ACC112 (cell line): ENCODE measurements at regions not wholly inside any gene's neighbourhood (a gene's known extent, or its start where the extent isn't known, plus 50 kb on each side); places are given as distances from the start of the nearest gene placed in this dataset.

Source experiments
- H2AFZ ChIP-seq: fragments of 200-600 bp; sonication (generic); one replicate; pipeline ENCODE4 v1.6.0; 2017; ENCODE audit warnings: antibody characterized with exemption, low read length; ENCODE audit not compliant: unreplicated experiment
- H3K27ac ChIP-seq: fragments of 200-600 bp; sonication (generic); 2 replicates; pipeline ENCODE4 v1.5.1; 2014; ENCODE audit warnings: low read depth, mild to moderate bottlenecking, antibody characterized with exemption, low read length, moderate library complexity
- H3K27me3 ChIP-seq: fragments of 200-600 bp; sonication (generic); 2 replicates; pipeline ENCODE4 v1.6.1; 2014; ENCODE audit warnings: mild to moderate bottlenecking, antibody characterized with exemption, low read length, moderate library complexity, mixed read lengths; ENCODE audit not compliant: insufficient read depth
- H3K36me3 ChIP-seq: fragments of 200-600 bp; sonication (generic); 2 replicates; pipeline ENCODE4 v1.6.1; 2016; ENCODE audit warnings: mild to moderate bottlenecking, antibody characterized with exemption, low read length, moderate library complexity, mixed read lengths; ENCODE audit not compliant: insufficient read depth
- H3K4me1 ChIP-seq: fragments of 200-600 bp; sonication (generic); one replicate; pipeline ENCODE4 v1.6.1; 2016; ENCODE audit warnings: low read length, mixed read lengths; ENCODE audit not compliant: insufficient read depth, unreplicated experiment, control insufficient read depth
- H3K4me3 ChIP-seq: fragments of 200-600 bp; sonication (generic); 2 replicates; pipeline ENCODE4 v1.5.1; 2014; ENCODE audit warnings: mild to moderate bottlenecking, low read depth, low read length
- H3K79me2 ChIP-seq: fragments of 200-600 bp; sonication (generic); one replicate; pipeline ENCODE4 v1.6.0; 2016; ENCODE audit warnings: low read length; ENCODE audit not compliant: control insufficient read depth, unreplicated experiment, insufficient read depth

DNA sequence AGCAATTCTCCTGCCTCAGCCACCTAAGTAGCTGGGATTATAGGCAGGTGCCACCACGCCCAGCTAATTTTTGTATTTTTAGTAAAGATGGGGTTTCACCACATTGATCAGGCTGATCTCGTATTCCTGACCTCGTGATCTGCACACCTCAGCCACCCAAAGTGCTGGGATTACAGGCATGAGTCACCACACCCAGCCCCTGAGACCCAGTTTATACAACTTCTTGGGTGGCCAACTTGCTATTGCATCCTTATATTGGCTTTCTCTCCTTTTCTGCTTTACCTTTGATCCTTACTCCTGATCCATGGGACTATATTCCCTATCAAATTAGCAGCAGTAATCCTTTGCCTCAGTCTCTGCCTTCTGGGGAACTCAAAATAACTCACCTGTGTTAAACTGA lies 659.1 kb downstream of the PRELID2 start:
- H3K36me3 ChIP-seq = no peaks in the 10 kb centered on the region
- no peaks in the 10 kb centered on the region for H3K79me2 ChIP-seq
- no peak overlapping the region for H3K27ac ChIP-seq
- no peak overlapping the region for H2AFZ ChIP-seq
- no peaks in the 10 kb centered on the region for H3K4me1 ChIP-seq
- no peak overlapping the region for H3K4me3 ChIP-seq
- no peaks in the 10 kb centered on the region for H3K27me3 ChIP-seq

DNA sequence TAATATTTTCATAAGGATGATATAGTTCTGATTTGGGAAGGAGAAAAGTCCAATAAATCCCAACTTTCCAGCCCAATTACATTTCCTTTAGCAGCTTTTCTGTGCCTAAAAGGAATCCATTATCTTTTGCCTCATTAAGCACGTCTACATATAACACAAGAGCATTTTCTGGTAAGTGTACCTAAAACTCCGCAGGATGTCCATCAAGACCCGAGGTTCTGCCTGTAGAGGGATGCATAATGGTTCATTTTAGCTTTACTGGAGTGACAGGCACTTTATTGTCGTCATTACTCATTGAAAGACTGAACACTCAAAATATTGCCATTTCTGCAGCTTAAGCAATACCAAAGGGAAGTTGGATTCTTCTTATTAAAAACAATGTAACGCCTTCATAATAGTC lies 669.0 kb downstream of the PRELID2 start:
- Histone ChIP-seq H3K4me1 (no peaks in the 10 kb centered on the region), H3K4me3 (no peak overlapping the region), H3K79me2 (no peaks in the 10 kb centered on the region), H3K27me3 (no peaks in the 10 kb centered on the region), H3K27ac (no peak overlapping the region), H3K36me3 (no peaks in the 10 kb centered on the region), H2AFZ (no peak overlapping the region)

GRCh38 chr5:145163876-145164275 lies 671.3 kb downstream of the PRELID2 start:
- Histone ChIP-seq H3K79me2 (no peaks in the 10 kb centered on the region), H3K27me3 (no peaks in the 10 kb centered on the region), H3K4me1 (no peaks in the 10 kb centered on the region), H2AFZ (no peak overlapping the region), H3K36me3 (no peaks in the 10 kb centered on the region), H3K4me3 (no peak overlapping the region), H3K27ac (no peak overlapping the region)

DNA sequence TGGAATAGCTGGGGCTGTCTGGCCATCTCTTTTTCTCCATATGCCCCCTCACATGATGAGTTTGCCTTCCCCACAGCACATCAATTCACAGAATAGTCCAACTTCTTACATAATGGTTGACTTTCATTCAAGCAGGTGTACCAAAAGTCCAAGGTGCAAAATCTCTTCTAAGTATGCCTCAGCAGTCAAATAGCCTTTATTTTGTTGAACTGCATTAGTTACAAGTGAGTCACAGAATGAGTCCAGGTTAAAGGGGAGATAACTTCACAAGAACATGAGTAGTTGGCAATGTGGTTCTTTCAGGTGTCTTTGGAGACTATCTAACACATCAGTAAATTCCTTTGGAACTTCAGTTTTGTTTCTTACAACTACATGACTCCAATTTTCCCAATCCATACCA lies 672.5 kb downstream of the PRELID2 start:
- Histone ChIP-seq H3K4me1 (no peaks in the 10 kb centered on the region), H2AFZ (no peak overlapping the region), H3K27me3 (no peaks in the 10 kb centered on the region), H3K4me3 (no peak overlapping the region), H3K27ac (no peak overlapping the region), H3K79me2 (no peaks in the 10 kb centered on the region), H3K36me3 (no peaks in the 10 kb centered on the region)

- no peak overlapping the region for H3K27ac ChIP-seq
- H3K79me2 ChIP-seq = no peaks in the 10 kb centered on the region
- H3K27me3 ChIP-seq = no peaks in the 10 kb centered on the region
- H2AFZ ChIP-seq = no peak overlapping the region
- no peaks in the 10 kb centered on the region for H3K36me3 ChIP-seq
- no peaks in the 10 kb centered on the region for H3K4me1 ChIP-seq
- H3K4me3 ChIP-seq = no peak overlapping the region
Observed at GRCh38 chr5:145161391-145161790, 673.8 kb downstream of the PRELID2 start.

DNA sequence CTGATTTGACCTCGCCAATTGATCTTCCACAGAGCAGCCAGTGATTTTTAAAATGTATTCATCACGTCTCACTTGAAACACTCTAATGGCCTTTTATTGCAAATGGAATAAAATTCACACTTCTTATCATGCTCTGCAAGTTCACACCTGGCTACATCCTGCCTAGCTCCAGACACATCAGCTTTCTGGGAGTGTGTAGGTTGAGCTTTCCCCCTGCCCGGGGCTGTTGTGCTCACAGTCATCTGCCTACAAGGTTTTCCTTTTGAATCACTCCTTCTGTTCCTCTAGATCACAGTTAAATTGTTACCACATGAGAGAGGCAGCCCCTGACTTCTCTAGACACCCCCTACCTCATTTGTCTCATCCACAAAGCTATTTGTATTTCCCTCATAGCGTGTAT lies 674.5 kb downstream of the PRELID2 start:
- Histone ChIP-seq H3K4me3 (no peak overlapping the region), H3K27me3 (no peaks in the 10 kb centered on the region), H3K4me1 (no peaks in the 10 kb centered on the region), H2AFZ (no peak overlapping the region), H3K36me3 (no peaks in the 10 kb centered on the region), H3K27ac (no peak overlapping the region), H3K79me2 (no peaks in the 10 kb centered on the region)

- no peaks in the 10 kb centered on the region for H3K4me1 ChIP-seq
- no peak overlapping the region for H3K4me3 ChIP-seq
- no peaks in the 10 kb centered on the region for H3K79me2 ChIP-seq
- H2AFZ ChIP-seq = no peak overlapping the region
- H3K36me3 ChIP-seq = no peaks in the 10 kb centered on the region
- no peak overlapping the region for H3K27ac ChIP-seq
- H3K27me3 ChIP-seq = no peaks in the 10 kb centered on the region
Observed at GRCh38 chr5:145158730-145159129, 676.4 kb downstream of the PRELID2 start.

- Histone ChIP-seq H3K4me3 (no peak overlapping the region), H3K4me1 (no peaks in the 10 kb centered on the region), H3K27me3 (no peaks in the 10 kb centered on the region), H2AFZ (no peak overlapping the region), H3K27ac (no peak overlapping the region), H3K36me3 (no peaks in the 10 kb centered on the region), H3K79me2 (no peaks in the 10 kb centered on the region)
Observed at GRCh38 chr5:145157841-145158240, 677.3 kb downstream of the PRELID2 start.

DNA sequence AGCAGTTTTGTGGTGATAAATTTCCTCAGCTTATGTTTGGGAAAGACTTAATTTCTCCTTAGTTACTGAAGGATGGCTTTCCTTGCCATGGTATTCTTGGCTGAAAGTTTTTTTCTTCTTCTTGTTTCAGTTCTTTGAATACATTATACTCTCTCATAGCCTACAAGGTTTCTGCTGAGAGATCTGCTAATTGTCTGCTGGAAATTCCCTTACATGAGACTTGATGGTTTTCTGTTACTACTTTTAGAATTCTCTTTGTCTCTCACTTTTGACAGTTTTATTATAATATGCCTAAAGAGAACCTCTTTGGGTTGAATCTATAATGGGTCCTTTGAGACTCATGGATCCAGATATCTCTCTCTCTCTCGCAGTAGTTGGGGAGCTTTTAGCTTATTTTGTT lies 693.6 kb downstream of the PRELID2 start:
- Histone ChIP-seq H2AFZ (no peak overlapping the region), H3K4me1 (no peaks in the 10 kb centered on the region), H3K4me3 (no peak overlapping the region), H3K27me3 (no peaks in the 10 kb centered on the region), H3K36me3 (no peaks in the 10 kb centered on the region), H3K79me2 (no peaks in the 10 kb centered on the region), H3K27ac (no peak overlapping the region)

DNA sequence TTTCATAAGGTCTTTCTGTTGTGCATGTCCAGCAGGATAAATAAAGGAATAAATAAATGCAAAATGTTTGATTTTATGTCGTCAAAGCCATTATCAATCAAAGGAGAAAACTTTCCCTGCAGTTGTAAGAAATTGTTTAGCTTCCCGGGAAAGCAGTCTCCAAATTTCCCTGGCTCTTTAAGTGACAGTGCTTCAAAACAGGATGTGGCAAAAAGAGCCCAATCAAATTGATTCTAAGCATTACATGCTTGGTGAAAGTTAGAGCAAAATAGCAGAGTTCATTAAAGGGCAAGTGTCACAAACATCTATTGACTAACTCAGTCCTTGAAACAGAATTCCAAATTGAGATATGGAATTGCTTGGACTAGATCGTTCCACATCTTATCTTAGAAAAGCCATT lies 704.1 kb downstream of the PRELID2 start:
- H3K27ac ChIP-seq = no peak overlapping the region
- no peak overlapping the region for H3K4me3 ChIP-seq
- no peaks in the 10 kb centered on the region for H3K27me3 ChIP-seq
- peak overlapping the region; percentile 62 for H2AFZ ChIP-seq
- no peaks in the 10 kb centered on the region for H3K79me2 ChIP-seq
- no peaks in the 10 kb centered on the region for H3K4me1 ChIP-seq
- no peaks in the 10 kb centered on the region for H3K36me3 ChIP-seq

DNA sequence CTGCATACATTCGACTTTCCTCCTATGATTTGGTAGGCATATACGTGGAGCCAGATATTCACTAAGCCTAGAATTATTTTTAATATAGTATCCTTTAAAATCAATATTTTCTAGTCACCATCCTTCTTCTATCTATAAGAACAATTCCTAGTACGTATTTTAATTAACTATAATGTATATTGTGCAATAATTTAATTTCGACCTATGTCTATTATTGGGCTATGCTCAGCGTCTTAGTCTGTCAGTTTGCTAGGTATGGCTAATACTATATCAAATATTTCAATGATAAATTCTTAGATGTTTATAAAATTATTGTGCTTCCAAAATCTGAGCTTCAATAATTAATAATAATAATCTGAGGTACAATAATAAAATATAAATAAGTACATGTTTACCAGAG lies 705.3 kb downstream of the PRELID2 start:
- H3K36me3 ChIP-seq = no peaks in the 10 kb centered on the region
- H3K27me3 ChIP-seq = no peaks in the 10 kb centered on the region
- no peak overlapping the region for H2AFZ ChIP-seq
- H3K79me2 ChIP-seq = no peaks in the 10 kb centered on the region
- H3K27ac ChIP-seq = no peak overlapping the region
- no peak overlapping the region for H3K4me3 ChIP-seq
- H3K4me1 ChIP-seq = no peaks in the 10 kb centered on the region

- Histone ChIP-seq H2AFZ (no peak overlapping the region), H3K4me1 (no peaks in the 10 kb centered on the region)
Observed at GRCh38 chr5:145124806-145125205, 710.3 kb downstream of the PRELID2 start.

More at GRCh38 chr5:145124806-145125205, 710.3 kb downstream of the PRELID2 start:
- Histone ChIP-seq H3K4me3 (no peak overlapping the region), H3K79me2 (no peaks in the 10 kb centered on the region), H3K27me3 (no peaks in the 10 kb centered on the region), H3K27ac (no peak overlapping the region), H3K36me3 (no peaks in the 10 kb centered on the region)
